ENCODE measurements at regions not wholly inside any gene's neighbourhood (a gene's known extent, or its start where the extent isn't known, plus 50 kb on each side); places are given as distances from the start of the nearest gene placed in this dataset.

GRCh38 chr5:163718272-163718671, 212.9 kb downstream of the MAT2B start:
- TF ChIP-seq CTCF (IDR thresholded peaks at IDR 0.05; ENCODE audit: low read depth, low read length, missing control alignments), result no peak
- H3K4me3 ChIP-seq (ENCODE audit: low read depth, low read length), result no peak overlapping the region
- no peak for DNase-seq (ENCODE audit: low read depth)

DNA sequence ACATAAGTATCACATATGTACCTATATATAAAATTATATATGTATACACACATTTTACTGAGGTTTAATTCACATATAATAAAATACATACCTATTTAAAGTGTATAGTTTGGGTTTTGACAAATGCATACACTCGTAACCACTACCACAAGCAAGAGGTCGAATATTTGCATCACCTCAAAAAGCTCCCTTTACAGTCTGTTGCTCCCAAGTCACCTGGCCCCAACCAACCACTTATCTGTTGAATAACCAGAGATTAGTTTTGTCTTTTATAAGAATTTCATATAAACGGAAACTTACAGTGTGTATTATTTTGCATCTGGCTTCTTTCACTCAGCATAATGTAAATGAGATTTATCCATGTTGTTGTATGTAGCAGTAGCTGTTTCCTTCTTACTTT, 218.9 kb downstream of the MAT2B start:
- H3K4me3 ChIP-seq (ENCODE audit: low read depth, low read length), result no peak overlapping the region
- DNase-seq (ENCODE audit: low read depth), result no peak
- TF ChIP-seq CTCF (IDR thresholded peaks at IDR 0.05; ENCODE audit: low read depth, low read length, missing control alignments), result no peak

GRCh38 chr5:163727028-163727427, 221.6 kb downstream of the MAT2B start:
- TF ChIP-seq CTCF (IDR thresholded peaks at IDR 0.05; ENCODE audit: low read depth, low read length, missing control alignments), result no peak
- H3K4me3 ChIP-seq (ENCODE audit: low read depth, low read length), result no peak overlapping the region
- DNase-seq (ENCODE audit: low read depth), result no peak

DNA sequence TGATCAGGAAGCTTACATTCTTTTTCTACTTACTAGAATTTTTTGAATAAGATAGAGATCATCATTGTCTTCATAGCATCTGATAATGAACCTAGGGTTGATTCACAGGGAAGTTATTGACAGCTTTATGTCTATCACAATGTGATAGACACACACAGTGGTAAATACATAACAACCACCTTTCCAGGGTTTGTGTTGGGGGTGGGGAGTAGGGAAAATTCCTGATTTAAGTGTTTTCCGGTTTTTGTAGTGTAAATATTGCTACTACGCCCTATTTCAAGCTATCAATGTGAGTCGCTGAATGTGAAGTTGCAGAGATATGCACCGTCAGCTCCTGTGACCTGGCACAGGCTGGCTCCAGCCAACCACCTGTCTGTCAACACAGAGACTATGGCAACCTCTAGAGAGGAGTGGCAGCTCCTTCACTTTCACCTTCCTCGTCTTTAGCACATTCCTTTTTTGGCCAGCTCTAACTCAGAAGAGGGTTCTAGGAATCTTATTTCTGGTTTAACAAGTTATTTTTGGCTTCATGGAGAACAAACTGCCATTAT, 224.9 kb downstream of the MAT2B start:
- no peak overlapping the region for H3K4me3 ChIP-seq (ENCODE audit: low read depth, low read length)
- no peak for TF ChIP-seq CTCF (IDR thresholded peaks at IDR 0.05; ENCODE audit: low read depth, low read length, missing control alignments)
- DNase-seq (ENCODE audit: low read depth), result no peak

- no peak for TF ChIP-seq CTCF (IDR thresholded peaks at IDR 0.05; ENCODE audit: low read depth, low read length, missing control alignments)
- no peak overlapping the region for H3K4me3 ChIP-seq (ENCODE audit: low read depth, low read length)
- DNase-seq (ENCODE audit: low read depth), result no peak
Measured at GRCh38 chr5:163731256-163731655, 225.8 kb downstream of the MAT2B start.

DNA sequence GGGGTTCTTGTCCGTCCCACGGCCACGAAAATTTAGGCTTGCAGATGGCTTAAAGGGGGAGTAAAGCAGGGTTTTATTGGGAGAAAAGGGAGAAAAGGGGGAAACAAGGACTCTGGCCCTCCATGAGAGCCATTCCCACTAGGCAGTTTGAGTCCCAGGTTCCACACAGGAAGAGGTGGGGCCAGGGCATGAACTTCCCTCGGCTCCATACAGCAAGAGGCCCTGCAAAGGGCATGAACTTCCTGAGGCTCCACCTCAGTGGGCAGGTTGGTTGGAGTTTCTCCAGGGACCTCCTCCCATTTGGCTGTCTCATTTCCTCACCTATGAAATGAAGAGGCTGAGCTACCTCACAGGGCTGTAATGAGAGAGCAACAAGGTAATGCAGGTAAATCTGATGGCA, 229.7 kb downstream of the MAT2B start:
- TF ChIP-seq CTCF (IDR thresholded peaks at IDR 0.05; ENCODE audit: low read depth, low read length, missing control alignments), result no peak
- DNase-seq (ENCODE audit: low read depth), result no peak
- H3K4me3 ChIP-seq (ENCODE audit: low read depth, low read length), result no peak overlapping the region

DNA sequence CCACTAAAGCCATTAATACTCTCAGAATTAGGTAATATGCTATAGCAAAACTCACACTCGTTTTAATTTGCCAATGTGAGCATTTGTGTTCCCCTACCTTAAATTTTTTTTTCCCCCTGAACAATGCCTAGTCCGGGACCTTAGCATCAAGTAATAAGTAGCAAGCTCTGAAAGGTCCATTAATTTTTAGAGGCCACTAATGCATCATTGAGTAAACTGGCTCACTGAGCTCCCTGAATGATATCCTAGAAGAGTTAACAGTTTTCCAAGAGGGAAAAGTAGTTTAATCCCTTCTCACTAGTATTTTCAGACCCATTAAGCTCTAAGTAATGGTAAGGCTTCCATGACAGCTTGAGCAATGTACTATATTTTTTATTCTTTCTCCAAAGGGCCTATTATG, 242.2 kb downstream of the MAT2B start:
- H3K4me3 ChIP-seq (ENCODE audit: low read depth, low read length), result no peak overlapping the region
- TF ChIP-seq CTCF (IDR thresholded peaks at IDR 0.05; ENCODE audit: low read depth, low read length, missing control alignments), result no peak
- no peak for DNase-seq (ENCODE audit: low read depth)

Data from GM12864 (cell line).